COR-L47 (cell line): ENCODE measurements at regions not wholly inside any gene's neighbourhood (a gene's known extent, or its start where the extent isn't known, plus 50 kb on each side); places are given as distances from the start of the nearest gene placed in this dataset.

ENCODE experiments used
- DNase-seq: peaks from one replicate; lab custom pipeline; 2025; lab: John Stamatoyannopoulos, UW

GRCh38 chr2:12168791-12169388 is 422.5 kb downstream of the LPIN1 start:
- no peak for DNase-seq

GRCh38 chr2:12169721-12170120 is 423.3 kb downstream of the LPIN1 start:
- DNase-seq, result no peak

- no peak for DNase-seq
Measured at GRCh38 chr2:12170121-12170520, 423.7 kb downstream of the LPIN1 start.

GRCh38 chr2:12173271-12173942 is 427.0 kb downstream of the LPIN1 start:
- DNase-seq, result no peak

DNA sequence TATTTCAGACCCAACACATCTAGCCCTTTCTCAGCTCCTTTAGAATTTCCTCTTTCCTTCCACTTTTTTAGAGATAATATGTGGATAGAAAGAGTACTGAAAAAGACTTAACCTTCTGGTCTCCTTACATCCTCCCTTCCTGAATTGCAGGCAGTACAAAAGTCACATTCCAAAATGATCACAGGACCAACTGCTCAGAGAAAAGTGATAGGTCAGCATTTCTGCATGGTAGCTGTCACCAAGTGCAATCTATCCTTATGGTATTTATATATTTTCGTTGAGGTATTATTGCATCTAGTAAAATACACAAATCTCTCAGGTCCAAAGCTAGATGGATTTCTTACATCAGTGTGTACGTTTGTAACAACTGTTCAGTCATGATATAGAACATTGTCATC is 427.5 kb downstream of the LPIN1 start:
- DNase-seq, result no peak

- DNase-seq, result no peak
Measured at GRCh38 chr2:12175323-12175722, 428.9 kb downstream of the LPIN1 start.

DNA sequence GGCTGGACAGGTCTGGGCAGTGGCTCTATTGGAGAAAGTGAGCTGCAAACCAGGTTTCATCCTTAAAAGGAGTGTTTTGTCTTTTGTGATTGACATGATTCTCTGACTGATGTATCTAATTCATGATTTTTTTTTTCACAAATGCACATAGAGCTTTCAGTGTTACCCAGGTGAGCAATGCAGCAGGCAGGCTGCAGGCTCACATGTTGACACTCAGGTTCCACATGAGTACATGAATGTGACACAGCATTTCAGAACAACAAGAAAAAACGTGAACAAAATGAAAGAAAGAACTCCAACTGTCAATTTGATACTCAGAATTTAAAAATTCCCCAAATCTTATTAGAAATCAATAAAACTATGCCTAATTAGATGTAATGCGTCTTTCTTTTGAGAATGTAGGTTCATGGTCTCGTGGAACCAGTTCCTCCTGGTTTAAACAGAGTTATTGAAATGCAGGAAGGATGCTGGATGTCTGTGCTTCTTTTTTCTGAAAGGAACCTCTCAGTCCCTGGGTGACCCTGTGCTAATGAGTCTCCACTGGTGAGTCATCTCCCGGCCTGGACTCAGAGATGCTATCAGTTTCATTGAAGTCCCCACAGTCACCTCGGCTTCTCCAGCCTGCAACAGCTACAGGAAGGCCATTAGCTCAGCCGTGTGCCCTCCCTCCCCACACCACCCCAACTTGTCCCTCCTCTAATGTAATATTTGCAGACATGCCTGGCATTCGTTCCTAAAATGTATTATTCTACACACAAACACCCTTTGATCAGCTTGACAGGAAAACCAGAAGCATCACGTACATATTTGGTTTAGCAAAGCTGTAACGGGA is 430.4 kb downstream of the LPIN1 start:
- DNase-seq, result no peak

DNA sequence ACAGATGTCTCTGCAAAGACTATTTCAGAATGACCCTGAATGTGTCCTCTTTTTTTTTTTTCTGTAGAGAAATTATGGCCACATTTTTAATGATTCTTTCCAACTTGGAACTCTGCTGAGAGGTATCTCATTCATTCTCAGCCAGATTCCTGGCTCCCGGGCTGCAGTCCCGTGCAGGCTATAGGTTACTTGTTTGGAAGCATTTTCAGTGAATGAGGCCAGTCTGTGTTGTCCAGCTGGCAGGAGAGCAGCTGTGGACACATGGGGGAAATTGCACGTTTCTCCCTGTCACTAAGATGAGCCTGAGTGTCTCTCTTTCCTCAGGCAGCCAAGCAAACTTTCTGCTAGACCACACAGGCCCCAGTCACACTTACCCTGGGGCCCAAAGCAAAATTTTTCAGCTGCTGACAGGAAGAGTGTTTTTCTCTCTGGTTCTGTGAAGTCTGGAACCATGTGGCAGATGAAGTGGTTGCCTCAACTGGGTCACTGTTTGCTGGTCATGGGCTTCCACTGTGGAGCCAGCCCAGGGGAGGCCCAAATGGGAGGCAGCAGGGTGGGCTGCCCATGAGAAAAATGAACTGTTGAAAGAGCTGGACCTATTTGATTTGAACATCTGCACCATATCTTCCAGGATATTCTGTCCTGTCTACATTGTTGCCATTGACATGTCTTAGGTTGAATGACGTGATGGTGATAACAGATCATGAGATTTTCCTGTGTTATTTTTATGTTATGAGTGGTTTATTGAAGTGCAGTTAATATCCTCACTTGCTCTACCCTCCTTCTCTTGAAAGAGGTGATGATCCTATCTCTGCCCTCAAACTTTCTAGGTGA is 431.2 kb downstream of the LPIN1 start:
- no peak for DNase-seq

DNA sequence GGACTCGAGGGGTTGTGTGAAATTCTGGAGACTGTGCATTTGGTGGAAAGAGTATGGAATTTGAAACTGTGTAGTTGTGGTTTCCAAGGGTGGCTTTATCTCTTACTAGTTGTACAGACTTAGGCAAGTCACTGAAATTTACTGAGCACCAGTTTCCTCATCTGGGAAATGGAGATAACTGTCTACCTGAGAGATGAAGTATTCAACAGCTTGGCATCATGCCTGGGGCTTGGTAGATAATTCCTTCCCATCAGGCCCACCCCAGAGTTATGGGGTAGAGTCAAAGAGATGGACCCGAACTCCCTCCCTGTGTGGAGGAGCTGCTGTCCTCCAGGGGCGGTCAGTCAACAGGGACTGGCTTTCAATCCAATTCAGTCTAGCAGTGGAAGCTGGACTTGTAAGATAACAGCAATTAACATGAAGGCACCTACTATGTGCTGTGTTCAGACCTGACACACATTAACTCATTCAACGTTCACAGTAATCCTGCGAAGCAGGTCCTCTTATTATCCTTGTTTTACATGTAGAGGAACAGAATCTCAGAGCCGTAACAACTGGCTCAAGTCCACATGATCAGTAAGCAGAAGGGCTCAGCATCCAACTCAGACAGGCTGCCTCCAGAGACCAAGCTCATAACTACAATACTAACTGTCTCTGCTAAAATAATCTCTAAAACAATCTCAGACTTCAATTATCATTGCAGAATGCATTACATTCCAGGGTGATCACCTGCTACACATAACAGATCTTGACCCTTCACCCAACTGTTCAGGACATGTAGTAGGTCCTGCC is 432.1 kb downstream of the LPIN1 start:
- DNase-seq, result no peak

GRCh38 chr2:12180031-12180430 is 433.6 kb downstream of the LPIN1 start:
- DNase-seq, result no peak

DNA sequence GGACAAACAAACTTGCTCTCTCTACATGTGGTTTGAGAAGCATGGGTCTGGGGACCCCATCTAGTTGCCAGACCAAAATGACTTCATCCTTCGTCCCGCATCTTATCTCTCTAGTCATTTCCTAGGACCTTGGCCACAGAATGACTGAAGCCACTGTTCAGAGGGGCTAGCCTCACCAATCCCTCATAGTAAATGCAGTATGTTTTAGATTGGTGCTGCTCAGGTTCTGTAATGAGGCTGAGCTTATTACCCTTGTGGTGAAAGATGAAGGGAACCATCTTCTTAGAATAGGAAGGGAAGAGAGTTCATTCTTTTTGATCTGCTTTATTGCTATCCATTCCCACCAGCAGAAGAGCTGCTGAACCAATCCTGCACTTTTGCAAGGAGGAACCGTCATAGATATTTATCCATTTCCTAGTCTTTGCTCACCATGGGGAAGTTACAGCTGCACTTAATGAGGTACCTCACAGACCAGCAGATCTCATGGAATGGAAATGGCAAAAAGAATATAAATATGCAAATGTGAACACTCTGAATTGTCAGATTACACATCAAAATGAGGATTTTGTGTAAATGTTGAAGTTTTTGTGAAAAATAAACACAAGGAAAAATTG is 436.7 kb downstream of the LPIN1 start:
- DNase-seq, result no peak

DNA sequence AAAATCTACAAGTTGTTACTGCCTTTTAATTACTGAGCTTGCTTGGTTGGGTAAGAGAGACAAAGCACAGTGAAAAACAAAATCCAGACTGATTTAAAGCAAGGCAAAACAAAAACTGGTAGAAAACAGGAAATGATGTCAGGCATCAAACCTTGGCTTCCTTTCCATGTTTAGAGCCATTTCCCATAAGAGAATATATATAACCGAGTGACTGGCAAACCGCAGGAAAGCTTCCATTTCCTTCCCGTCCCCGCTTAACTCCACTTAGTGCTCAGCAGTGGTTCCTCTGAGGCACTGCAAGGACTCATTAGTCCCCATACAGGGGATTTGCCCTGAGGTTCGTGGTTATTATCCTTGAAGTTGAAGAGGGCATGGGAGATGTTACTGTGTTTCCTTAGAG is 446.3 kb downstream of the LPIN1 start:
- no peak for DNase-seq

- DNase-seq, result no peak
Measured at GRCh38 chr2:12194968-12195367, 448.5 kb downstream of the LPIN1 start.

GRCh38 chr2:12196495-12196894 is 450.1 kb downstream of the LPIN1 start:
- no peak for DNase-seq

DNA sequence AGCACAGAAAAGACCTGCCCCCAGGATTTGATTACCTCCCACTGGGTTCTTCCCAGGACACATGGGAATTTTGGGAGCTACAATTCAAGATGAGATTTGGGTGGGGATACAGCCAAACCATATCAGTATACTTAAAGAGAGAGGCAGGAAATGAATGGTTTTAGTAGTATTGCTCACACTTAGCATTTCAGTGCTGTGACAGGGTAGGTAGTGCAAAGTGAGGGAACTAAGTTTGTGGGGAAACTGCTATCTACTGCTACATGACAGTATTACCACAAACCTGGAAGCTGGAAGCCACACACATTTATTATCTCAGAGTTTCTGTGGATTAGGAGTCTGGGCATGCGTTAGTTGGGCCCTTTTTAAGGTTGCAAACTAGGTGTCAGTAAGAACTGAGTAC is 450.7 kb downstream of the LPIN1 start:
- DNase-seq, result no peak

DNA sequence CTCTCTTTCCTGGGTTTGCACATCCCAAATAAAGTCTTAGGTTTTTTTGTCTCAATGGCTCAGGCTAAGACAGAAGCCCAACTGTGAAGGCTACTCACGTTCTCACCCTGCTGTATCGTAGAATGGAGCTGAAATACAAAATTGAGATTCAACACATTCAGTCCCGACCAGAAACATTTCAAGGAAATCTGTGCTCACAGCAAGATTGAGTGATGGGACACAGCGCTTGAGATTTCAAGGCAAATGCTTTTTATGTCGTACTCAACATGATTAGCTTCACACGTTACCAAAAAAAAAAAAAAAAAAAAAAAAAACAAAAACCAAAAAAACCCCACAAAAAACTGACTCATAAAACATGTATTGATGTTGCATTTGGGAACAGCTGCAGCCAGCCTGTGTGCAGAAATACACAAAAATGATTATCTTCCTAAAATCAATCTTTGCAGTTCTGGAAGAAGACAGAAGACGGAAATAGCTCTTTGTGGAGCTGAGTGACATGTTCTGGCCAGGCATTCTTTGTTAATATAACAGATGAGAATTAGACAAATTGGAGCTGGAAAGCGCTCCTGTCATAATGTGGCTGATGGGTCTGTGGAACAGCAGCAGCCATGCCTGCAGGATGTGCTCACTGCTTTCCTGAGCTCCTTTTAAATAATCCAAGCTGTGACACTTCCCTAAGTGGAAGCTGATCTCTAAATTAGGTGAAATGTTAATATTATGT is 453.2 kb downstream of the LPIN1 start:
- DNase-seq, result no peak

GRCh38 chr2:12201369-12201768 is 454.9 kb downstream of the LPIN1 start:
- no peak for DNase-seq

DNA sequence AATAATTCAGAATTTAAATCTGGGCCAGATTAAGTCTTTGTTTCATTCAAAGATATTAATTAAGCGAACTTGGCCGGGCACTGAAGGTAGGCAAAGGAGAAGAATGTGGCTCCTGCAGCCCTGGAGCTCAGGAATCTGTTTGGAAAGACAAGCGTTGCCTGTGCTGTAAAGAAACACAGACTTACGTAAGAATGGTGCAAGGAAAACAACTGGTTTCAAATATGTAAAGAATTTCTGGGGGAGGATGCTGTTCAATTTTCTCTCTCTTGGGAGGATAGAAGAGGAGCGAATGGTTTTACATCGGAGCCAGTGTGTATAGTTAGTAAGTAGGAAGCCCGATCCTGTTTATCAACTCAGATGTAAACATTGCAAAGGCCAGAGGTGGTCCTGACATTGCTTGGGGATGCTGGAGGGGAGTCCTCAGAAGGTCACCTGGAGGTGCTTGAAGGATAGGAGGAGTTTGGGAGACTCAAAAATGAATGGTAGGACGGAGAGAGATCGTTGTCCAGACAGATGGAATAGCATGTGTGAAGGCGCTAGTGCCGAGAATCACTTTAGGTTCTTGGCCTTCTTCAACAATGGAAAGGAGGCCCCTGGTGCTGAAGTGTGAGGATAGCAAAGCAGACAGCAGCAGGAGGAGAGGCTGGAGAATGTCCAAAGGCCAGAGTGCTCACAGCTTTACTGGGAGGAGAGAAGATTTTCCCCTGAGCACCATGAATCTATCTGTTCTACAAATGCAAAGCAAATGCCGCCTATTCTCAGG is 456.1 kb downstream of the LPIN1 start:
- no peak for DNase-seq

- no peak for DNase-seq
Measured at GRCh38 chr2:12203528-12203927, 457.1 kb downstream of the LPIN1 start.

- DNase-seq, result no peak
Measured at GRCh38 chr2:12205086-12205485, 458.7 kb downstream of the LPIN1 start.
